K562 (cell line): ENCODE measurements at regions not wholly inside any gene's neighbourhood (a gene's known extent, or its start where the extent isn't known, plus 50 kb on each side); places are given as distances from the start of the nearest gene placed in this dataset.
"Not testable (repeated sequence)": the region's sequence is repeated elsewhere in the genome, so short reads cannot be mapped to it uniquely, and the experiment has no call there.

ENCODE experiments used
- ATF3 ChIP-seq, 2 experiments: fragments of 450-650 bp in 1 of 2; sonication (generic) in 1 of 2; formaldehyde crosslinking in 1 of 2; IDR thresholded peaks in 1 of 2; conservative IDR thresholded peaks in 1 of 2; 2 replicates each; pipeline versions ENCODE4 v1.6.1 to v1.8.1; 2016 to 2023; ENCODE audit warnings: mild to moderate bottlenecking in 2 of 2, moderate library complexity in 2 of 2, inconsistent platforms in 1 of 2, missing genetic modification reagents in 1 of 2
- ATF7 ChIP-seq: fragments of 450-650 bp; IDR thresholded peaks from 2 replicates; pipeline ENCODE4 v1.7.1; 2014; ENCODE audit warnings: mild to moderate bottlenecking, moderate library complexity
- CBFA2T2 ChIP-seq: fragments of 450-650 bp; conservative IDR thresholded peaks from 2 replicates; pipeline ENCODE4 v1.6.1; 2017; ENCODE audit warnings: mild to moderate bottlenecking
- CEBPB ChIP-seq: fragments of 450-650 bp; IDR thresholded peaks from 2 replicates; pipeline ENCODE4 v1.6.1; 2016; ENCODE audit warnings: missing genetic modification characterization, missing compliant biosample characterization
- CXXC5 ChIP-seq: fragments of 250-450 bp; sonication (Bioruptor Pico); IDR thresholded peaks from 2 replicates; pipeline ENCODE4 v1.8.0; 2022; ENCODE audit warnings: inconsistent platforms, mild to moderate bottlenecking, moderate library complexity
- DACH1 ChIP-seq: fragments of 450-650 bp; IDR thresholded peaks from 2 replicates; pipeline ENCODE4 v1.6.1; 2018; ENCODE audit not compliant: partially characterized antibody
- DPF2 ChIP-seq: fragments of 450-650 bp; IDR thresholded peaks from 2 replicates; pipeline ENCODE4 v1.6.1; 2016
- EGR1 ChIP-seq: fragments of 450-650 bp; conservative IDR thresholded peaks from 2 replicates; pipeline ENCODE4 v1.6.1; 2017; ENCODE audit warnings: mild to moderate bottlenecking
- EP400 ChIP-seq: fragments of 450-650 bp; IDR thresholded peaks from 2 replicates; pipeline ENCODE4 v1.6.1; 2017; ENCODE audit warnings: antibody characterized with exemption, mild to moderate bottlenecking, moderate library complexity
- KDM1A ChIP-seq, 2 experiments: fragments of 450-650 bp; IDR thresholded peaks; 2 replicates each; pipeline ENCODE4 v1.6.1; 2016; ENCODE audit warnings: mild to moderate bottlenecking in 2 of 2
- MEIS2 ChIP-seq: fragments of 450-650 bp; IDR thresholded peaks from 2 replicates; pipeline ENCODE4 v1.6.1; 2014; ENCODE audit warnings: mild to moderate bottlenecking; ENCODE audit not compliant: partially characterized antibody
- MLLT1 ChIP-seq, 2 experiments: fragments of 450-650 bp; IDR thresholded peaks; 2 replicates each; pipeline ENCODE4 v1.6.1; 2016
- MNT ChIP-seq, 2 experiments: fragments of 450-650 bp; conservative IDR thresholded peaks; 2 replicates each; pipeline ENCODE4 v1.6.1; 2017; ENCODE audit warnings: mild to moderate bottlenecking in 2 of 2, moderate library complexity in 2 of 2
- MYC ChIP-seq, 2 experiments: fragments of 250-450 bp in 1 of 2; sonication (Bioruptor Pico) in 1 of 2; IDR thresholded peaks; 2 replicates each; pipeline versions ENCODE4 v1.5.1 to v1.6.1; 2012 to 2021; ENCODE audit warnings: low read depth in 2 of 2, borderline replicate concordance in 1 of 2, improper control_type of control experiment in 1 of 2, low read length in 1 of 2, mild to moderate bottlenecking in 1 of 2, moderate library complexity in 1 of 2
- NCOR1 ChIP-seq: fragments of 450-650 bp; IDR thresholded peaks from 2 replicates; pipeline ENCODE4 v1.6.1; 2016; ENCODE audit warnings: mild to moderate bottlenecking, moderate library complexity
- POLR2G ChIP-seq: fragments of 200-400 bp; formaldehyde crosslinking; IDR thresholded peaks from 2 replicates; pipeline ENCODE4 v1.6.1; 2017; ENCODE audit warnings: low read depth, mild to moderate bottlenecking, antibody characterized with exemption, low read length, moderate library complexity
- POLR2H ChIP-seq: IDR thresholded peaks from 2 replicates; pipeline ENCODE4 v1.6.1; 2016; ENCODE audit warnings: missing genetic modification characterization, low read depth, mild to moderate bottlenecking, control low read depth, missing compliant biosample characterization, moderate library complexity
- SMARCE1 ChIP-seq: fragments of 450-650 bp; IDR thresholded peaks from 2 replicates; pipeline ENCODE4 v1.7.1; 2016; ENCODE audit warnings: mild to moderate bottlenecking
- SOX6 ChIP-seq: fragments of 450-650 bp; IDR thresholded peaks from 2 replicates; pipeline ENCODE4 v1.6.1; 2014; ENCODE audit warnings: mild to moderate bottlenecking
- TEAD4 ChIP-seq, 2 experiments: sonication (generic) in 1 of 2; formaldehyde crosslinking in 1 of 2; IDR thresholded peaks; 2 replicates each; pipeline versions ENCODE4 v1.6.1 to v1.8.0; 2012 to 2022; ENCODE audit warnings: borderline replicate concordance in 1 of 2, inconsistent platforms in 1 of 2, low read length in 1 of 2, mild to moderate bottlenecking in 1 of 2, missing genetic modification reagents in 1 of 2
- ZFX ChIP-seq: sonication (generic); formaldehyde crosslinking; IDR thresholded peaks from 2 replicates; pipeline ENCODE4 v1.8.0; 2022; ENCODE audit warnings: mild to moderate bottlenecking, missing genetic modification reagents, moderate library complexity
- ZNF24 ChIP-seq: fragments of 450-650 bp; IDR thresholded peaks from 2 replicates; pipeline ENCODE4 v1.6.1; 2016
- ZNF384 ChIP-seq: IDR thresholded peaks from 2 replicates; pipeline ENCODE4 v1.6.1; 2012; ENCODE audit warnings: low read depth, low read length, improper control_type of control experiment

GRCh38 chr3:130184152-130185024 is 102.8 kb downstream of the ALG1L2 start (continued):
- peak; percentile 40 to 51; a peak in 2 of 4 replicates for TF ChIP-seq MNT (conservative IDR thresholded peaks at IDR 0.05)
- peak; percentile 48; the same call in 1 of the 2 replicates for TF ChIP-seq POLR2G
- TF ChIP-seq TEAD4 (IDR thresholded peaks at IDR 0.05; ENCODE audit: low read length) = peak; percentile 53; the same call in 1 of the 2 replicates
- not testable (repeated sequence) for TF ChIP-seq TEAD4 (CRISPR knock-in tag; IDR thresholded peaks at IDR 0.05; ENCODE audit: borderline replicate concordance); MYC (CRISPR knock-in tag; IDR thresholded peaks at IDR 0.05; ENCODE audit: borderline replicate concordance, low read depth); ATF3 (CRISPR knock-in tag; conservative IDR thresholded peaks at IDR 0.05)
- peak; percentile 4; the same call in 1 of the 2 replicates for TF ChIP-seq MYC (IDR thresholded peaks at IDR 0.05; ENCODE audit: low read depth, low read length)
- peak; percentile 77 for TF ChIP-seq EGR1
- peak; percentile 86 for TF ChIP-seq DPF2
- TF ChIP-seq MEIS2 = peak; percentile 97
- peak; percentile 67; the same call in 1 of the 2 replicates for TF ChIP-seq ATF7
- TF ChIP-seq NCOR1 = peak; percentile 87
- peak; percentile 85 for TF ChIP-seq ATF3 (IDR thresholded peaks at IDR 0.05)
- peak; percentile 69 for TF ChIP-seq EP400
- TF ChIP-seq CBFA2T2 = peak; percentile 89
- peak; percentile 89 for TF ChIP-seq POLR2H
- TF ChIP-seq MLLT1 (IDR thresholded peaks at IDR 0.05) = peak in 1 of 2 experiments; percentile 23; a peak in 2 of 4 replicates
- peak; percentile 10; the same call in 1 of the 2 replicates for TF ChIP-seq ZFX (CRISPR knock-in tag)
- 0 out of 2 replicates have a peak, but pooled peaks have one; percentile 55 for TF ChIP-seq SMARCE1
- TF ChIP-seq SOX6 = peak; percentile 77
- TF ChIP-seq CXXC5 (CRISPR knock-in tag) = peak; percentile 31; the same call in 1 of the 2 replicates
- TF ChIP-seq KDM1A (IDR thresholded peaks at IDR 0.05) = peak; percentile 80 to 82
- TF ChIP-seq DACH1 = peak; percentile 11
- TF ChIP-seq CEBPB (tag) = peak; percentile 91
- TF ChIP-seq ZNF384 = peak; percentile 56; the same call in 1 of the 2 replicates
- TF ChIP-seq ZNF24 = 0 out of 2 replicates have a peak, but pooled peaks have one; percentile 26
